Endothelial cell of umbilical vein (primary cell): ENCODE measurements at regions not wholly inside any gene's neighbourhood (a gene's known extent, or its start where the extent isn't known, plus 50 kb on each side); places are given as distances from the start of the nearest gene placed in this dataset.

Source experiments
- EZH2 ChIP-seq: IDR thresholded peaks from 2 replicates; pipeline ENCODE4 v1.6.1; 2012; ENCODE audit warnings: borderline replicate concordance, low read depth, mild to moderate bottlenecking, moderate library complexity, low read length, inconsistent platforms; ENCODE audit not compliant: severe bottlenecking
- FOS ChIP-seq: IDR thresholded peaks from 2 replicates; pipeline ENCODE4 v1.6.1; 2011; ENCODE audit warnings: mild to moderate bottlenecking, low read length, moderate library complexity, borderline replicate concordance; ENCODE audit not compliant: insufficient read depth
- MYC ChIP-seq: IDR thresholded peaks from one replicate; pipeline ENCODE4 v1.6.1; 2011; ENCODE audit warnings: mild to moderate bottlenecking, low read depth, low read length
- POLR2A ChIP-seq: IDR thresholded peaks from 2 replicates; pipeline ENCODE4 v1.6.1; 2012; ENCODE audit warnings: low read depth, mild to moderate bottlenecking, control low read depth, low read length
- POLR2AphosphoS5 ChIP-seq: IDR thresholded peaks from 2 replicates; pipeline ENCODE4 v1.6.1; 2012; ENCODE audit warnings: low read depth, mild to moderate bottlenecking, control low read depth, low read length, moderate library complexity; ENCODE audit not compliant: insufficient read depth
- TF ChIP-seq, protein P1 (sequence below), 2 donors: IDR thresholded peaks; 1 replicate in 1 of 2; 2 replicates in 1 of 2; pipeline ENCODE4 v1.5.1; 2011; ENCODE audit warnings: low read length in 2 of 2, mild to moderate bottlenecking in 2 of 2, moderate library complexity in 2 of 2, control low read depth in 1 of 2, inconsistent platforms in 1 of 2, low read depth in 1 of 2; ENCODE audit not compliant: insufficient read depth in 1 of 2; ENCODE audit errors: extremely low read depth in 1 of 2
- TF ChIP-seq, protein P2 (sequence below): IDR thresholded peaks from 2 replicates; pipeline ENCODE4 v1.6.1; 2011; ENCODE audit not compliant: insufficient read depth, insufficient read length

DNA sequence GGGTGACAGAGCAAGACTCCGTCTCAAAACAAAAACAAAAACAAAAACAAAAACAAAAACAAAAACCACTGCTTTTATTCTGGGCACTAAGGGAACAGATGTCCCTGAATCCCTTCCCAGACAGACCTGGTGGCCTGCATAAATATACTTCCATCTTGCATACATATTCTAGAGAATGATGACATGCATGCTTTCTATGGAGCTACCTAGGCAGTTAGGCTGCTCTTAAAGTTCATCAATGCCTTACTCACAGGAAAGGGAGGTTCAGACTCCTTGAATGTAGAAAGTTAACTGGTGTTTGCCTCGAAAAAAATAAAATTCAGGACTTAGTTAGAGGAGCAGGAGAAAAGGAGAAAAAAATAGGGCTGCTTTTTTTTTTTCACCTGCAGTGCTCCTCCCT, 72.6 kb downstream of the C3orf38 start:
- TF ChIP-seq, protein P1, sequence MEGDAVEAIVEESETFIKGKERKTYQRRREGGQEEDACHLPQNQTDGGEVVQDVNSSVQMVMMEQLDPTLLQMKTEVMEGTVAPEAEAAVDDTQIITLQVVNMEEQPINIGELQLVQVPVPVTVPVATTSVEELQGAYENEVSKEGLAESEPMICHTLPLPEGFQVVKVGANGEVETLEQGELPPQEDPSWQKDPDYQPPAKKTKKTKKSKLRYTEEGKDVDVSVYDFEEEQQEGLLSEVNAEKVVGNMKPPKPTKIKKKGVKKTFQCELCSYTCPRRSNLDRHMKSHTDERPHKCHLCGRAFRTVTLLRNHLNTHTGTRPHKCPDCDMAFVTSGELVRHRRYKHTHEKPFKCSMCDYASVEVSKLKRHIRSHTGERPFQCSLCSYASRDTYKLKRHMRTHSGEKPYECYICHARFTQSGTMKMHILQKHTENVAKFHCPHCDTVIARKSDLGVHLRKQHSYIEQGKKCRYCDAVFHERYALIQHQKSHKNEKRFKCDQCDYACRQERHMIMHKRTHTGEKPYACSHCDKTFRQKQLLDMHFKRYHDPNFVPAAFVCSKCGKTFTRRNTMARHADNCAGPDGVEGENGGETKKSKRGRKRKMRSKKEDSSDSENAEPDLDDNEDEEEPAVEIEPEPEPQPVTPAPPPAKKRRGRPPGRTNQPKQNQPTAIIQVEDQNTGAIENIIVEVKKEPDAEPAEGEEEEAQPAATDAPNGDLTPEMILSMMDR (IDR thresholded peaks at IDR 0.05; ENCODE audit: extremely low read depth in 1 of 2, insufficient read depth in 1 of 2, low read depth in 1 of 2, low read length in 2 of 2): no peak
- TF ChIP-seq MYC (no peak), EZH2 (no peak), POLR2A (no peak), POLR2AphosphoS5 (no peak), FOS (no peak)
- TF ChIP-seq, protein P2, sequence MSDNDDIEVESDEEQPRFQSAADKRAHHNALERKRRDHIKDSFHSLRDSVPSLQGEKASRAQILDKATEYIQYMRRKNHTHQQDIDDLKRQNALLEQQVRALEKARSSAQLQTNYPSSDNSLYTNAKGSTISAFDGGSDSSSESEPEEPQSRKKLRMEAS: no peak
